ENCODE measurements at regions not wholly inside any gene's neighbourhood (a gene's known extent, or its start where the extent isn't known, plus 50 kb on each side); places are given as distances from the start of the nearest gene placed in this dataset.

DNA sequence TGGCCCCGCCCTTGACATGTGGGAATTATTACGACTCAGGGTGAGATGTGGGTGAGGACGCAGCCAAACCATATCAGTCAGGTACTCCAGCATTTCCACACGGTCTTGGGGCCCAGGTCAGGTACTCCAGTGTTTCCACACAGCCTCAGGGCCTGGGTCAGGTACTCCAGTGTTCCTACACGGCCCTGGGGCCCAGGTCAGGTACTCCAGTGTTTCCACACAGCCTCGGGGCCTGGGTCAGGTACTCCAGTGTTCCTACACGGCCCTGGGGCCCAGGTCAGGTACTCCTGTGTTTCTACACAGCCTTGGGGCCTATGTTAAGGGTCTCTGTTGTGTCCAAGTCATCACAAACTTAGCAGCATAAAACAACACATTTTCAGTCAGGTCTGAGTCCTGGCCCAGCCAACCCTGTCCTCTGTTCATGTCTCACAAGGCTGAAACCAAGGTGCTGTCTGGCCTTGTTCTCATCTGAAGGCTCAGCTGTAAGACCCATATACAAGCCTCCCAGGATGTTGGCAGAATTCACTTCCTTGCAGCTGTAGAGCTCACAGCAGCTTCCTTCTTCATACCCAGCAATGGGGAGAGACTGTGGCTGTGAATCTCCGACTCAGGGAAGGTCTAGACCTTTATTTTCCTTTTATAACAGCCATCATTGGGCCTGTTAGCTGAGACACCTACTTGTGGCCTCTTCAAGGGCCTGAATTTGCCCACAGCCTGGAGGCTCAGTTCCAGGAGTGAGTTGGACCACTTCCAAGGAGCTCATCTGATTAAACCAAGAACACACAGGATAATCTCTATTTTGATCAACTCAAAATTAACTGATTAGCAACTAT, 107.6 kb upstream of the SFSWAP start:
- TF ChIP-seq CTCF (conservative IDR thresholded peaks at IDR 0.05; ENCODE audit: low read depth, low read length) = no peak
- H3K4me3 ChIP-seq (ENCODE audit: low read depth, low read length) = no peak overlapping the region
- no peak for DNase-seq (ENCODE audit: low read depth)

- no peak for TF ChIP-seq CTCF (conservative IDR thresholded peaks at IDR 0.05; ENCODE audit: low read depth, low read length)
- peak; percentile 2 for DNase-seq (ENCODE audit: low read depth)
- no peak overlapping the region for H3K4me3 ChIP-seq (ENCODE audit: low read depth, low read length)
These were observed 106.7 kb upstream of the SFSWAP start for GRCh38 chr12:131603939-131604795.

DNA sequence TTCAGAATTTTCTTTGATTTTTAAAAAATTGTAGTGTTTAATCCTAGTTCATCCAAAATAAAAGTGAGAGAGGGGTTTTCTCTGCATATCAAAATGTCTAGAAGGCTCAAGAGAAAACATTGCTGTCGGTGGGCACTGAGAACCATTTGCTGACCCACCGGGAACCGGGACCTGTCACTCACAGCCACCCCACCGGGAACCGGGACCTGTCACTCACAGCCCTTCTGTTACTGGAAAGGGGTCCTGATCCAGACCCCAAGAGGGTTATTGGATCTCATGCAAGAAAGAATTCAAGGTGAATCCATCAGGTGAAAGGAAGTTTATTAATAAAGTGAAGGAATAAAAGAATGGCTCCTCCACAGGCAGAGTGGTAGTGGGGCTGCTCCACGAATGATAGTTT, 106.0 kb upstream of the SFSWAP start:
- DNase-seq (ENCODE audit: low read depth) = no peak
- H3K4me3 ChIP-seq (ENCODE audit: low read depth, low read length) = no peak overlapping the region
- no peak for TF ChIP-seq CTCF (conservative IDR thresholded peaks at IDR 0.05; ENCODE audit: low read depth, low read length)

DNA sequence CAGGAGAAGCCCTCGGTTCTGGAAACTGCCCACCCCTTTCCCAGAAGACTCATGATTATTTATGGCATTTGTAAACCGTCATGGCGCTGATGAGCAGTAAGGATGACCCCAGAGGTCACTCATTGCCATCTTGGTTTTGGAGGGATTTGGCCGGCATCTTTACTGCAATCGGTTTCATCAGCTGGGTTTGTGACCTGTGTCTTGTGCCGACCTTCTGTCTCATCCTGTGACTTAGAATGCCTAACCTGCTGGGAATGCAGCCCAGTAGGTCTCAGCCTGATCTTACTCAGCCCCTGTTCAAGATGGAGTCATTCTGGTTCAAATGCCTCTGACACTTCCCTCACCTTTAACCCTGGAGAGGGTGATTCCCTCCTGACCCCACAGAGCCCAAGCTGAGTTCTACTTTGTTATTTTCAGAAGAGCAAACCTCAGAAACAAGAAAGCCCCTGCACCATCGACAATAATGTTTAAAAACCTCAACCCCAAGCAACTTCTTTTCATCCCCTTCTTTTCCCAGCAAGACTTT, 105.5 kb upstream of the SFSWAP start:
- DNase-seq (ENCODE audit: low read depth) = no peak
- H3K4me3 ChIP-seq (ENCODE audit: low read depth, low read length) = no peak overlapping the region
- TF ChIP-seq CTCF (conservative IDR thresholded peaks at IDR 0.05; ENCODE audit: low read depth, low read length) = no peak

GRCh38 chr12:131606218-131606901, 104.5 kb upstream of the SFSWAP start:
- TF ChIP-seq CTCF (conservative IDR thresholded peaks at IDR 0.05; ENCODE audit: low read depth, low read length) = no peak
- no peak overlapping the region for H3K4me3 ChIP-seq (ENCODE audit: low read depth, low read length)
- no peak for DNase-seq (ENCODE audit: low read depth)

- no peak overlapping the region for H3K4me3 ChIP-seq (ENCODE audit: low read depth, low read length)
- no peak for TF ChIP-seq CTCF (conservative IDR thresholded peaks at IDR 0.05; ENCODE audit: low read depth, low read length)
- DNase-seq (ENCODE audit: low read depth) = no peak
These were observed 103.0 kb upstream of the SFSWAP start for GRCh38 chr12:131607658-131608447.

Data from choroid plexus epithelial cell (primary cell).